Liver (tissue), 8 donors: ENCODE measurements at regions not wholly inside any gene's neighbourhood (a gene's known extent, or its start where the extent isn't known, plus 50 kb on each side); places are given as distances from the start of the nearest gene placed in this dataset.

Experiments used
- DNase-seq: peaks from one replicate; pipeline ENCODE4 v3.0.0-alpha.2; 2017; ENCODE audit warnings: low spot score
- H3K27ac ChIP-seq, 2 donors: one replicate each; pipeline ENCODE4 v1.7.0; 2013; ENCODE audit warnings: inconsistent platforms in 2 of 2, low read length in 2 of 2, control low read depth in 1 of 2, low read depth in 1 of 2, mild to moderate bottlenecking in 1 of 2
- H3K27me3 ChIP-seq, 4 donors: one replicate each; pipeline versions ENCODE4 v1.6.1 to v1.7.0; 2013; ENCODE audit warnings: low read length in 3 of 4, inconsistent platforms in 1 of 4, mild to moderate bottlenecking in 1 of 4, moderate library complexity in 1 of 4; ENCODE audit not compliant: control insufficient read depth in 4 of 4, insufficient read depth in 4 of 4
- H3K36me3 ChIP-seq, 4 donors: one replicate each; pipeline versions ENCODE4 v1.6.1 to v1.7.0; 2013; ENCODE audit warnings: low read length in 3 of 4, mild to moderate bottlenecking in 3 of 4, low read depth in 1 of 4, moderate library complexity in 1 of 4; ENCODE audit not compliant: control insufficient read depth in 4 of 4, insufficient read depth in 3 of 4
- H3K4me1 ChIP-seq, 4 donors: one replicate each; pipeline versions ENCODE4 v1.6.1 to v1.7.0; 2013; ENCODE audit warnings: low read length in 3 of 4, mild to moderate bottlenecking in 3 of 4, moderate library complexity in 1 of 4; ENCODE audit not compliant: control insufficient read depth in 4 of 4, insufficient read depth in 4 of 4
- H3K4me3 ChIP-seq, 3 donors: one replicate each; pipeline versions ENCODE4 v1.6.1 to v1.7.0; 2013; ENCODE audit warnings: low read length in 3 of 3, control low read depth in 1 of 3, low read depth in 1 of 3, mild to moderate bottlenecking in 1 of 3
- H3K9ac ChIP-seq, 2 donors: one replicate each; pipeline ENCODE4 v1.7.0; 2013; ENCODE audit warnings: low read length in 2 of 2, mild to moderate bottlenecking in 2 of 2, moderate library complexity in 2 of 2, control low read depth in 1 of 2, low read depth in 1 of 2
- H3K9me3 ChIP-seq, 4 donors: one replicate each; pipeline versions ENCODE4 v1.6.1 to v1.7.0; 2013; ENCODE audit warnings: low read length in 3 of 4; ENCODE audit not compliant: control insufficient read depth in 4 of 4
- ATF3 ChIP-seq: IDR thresholded peaks from 2 replicates; pipeline ENCODE4 v1.6.1; 2016; ENCODE audit warnings: antibody characterized with exemption
- FOXA2 ChIP-seq: IDR thresholded peaks from 2 replicates; pipeline ENCODE4 v1.6.1; 2016; ENCODE audit warnings: antibody characterized with exemption
- JUND ChIP-seq, 2 donors: IDR thresholded peaks; 2 replicates each; pipeline ENCODE4 v1.6.1; 2016; ENCODE audit warnings: antibody characterized with exemption in 2 of 2
- NR2F2 ChIP-seq: IDR thresholded peaks from 2 replicates; pipeline ENCODE4 v1.6.1; 2016; ENCODE audit warnings: antibody characterized with exemption
- RAD21 ChIP-seq, 2 donors: IDR thresholded peaks; 2 replicates each; pipeline ENCODE4 v1.6.1; 2016; ENCODE audit warnings: antibody characterized with exemption in 2 of 2, mild to moderate bottlenecking in 2 of 2
- RXRA ChIP-seq, 2 donors: IDR thresholded peaks; 2 replicates each; pipeline ENCODE4 v1.6.1; 2017 to 2018; ENCODE audit warnings: antibody characterized with exemption in 2 of 2, mild to moderate bottlenecking in 1 of 2
- SP1 ChIP-seq: IDR thresholded peaks from 2 replicates; pipeline ENCODE4 v1.6.1; 2018; ENCODE audit warnings: antibody characterized with exemption, mild to moderate bottlenecking
- YY1 ChIP-seq: IDR thresholded peaks from 2 replicates; pipeline ENCODE4 v1.6.1; 2016; ENCODE audit warnings: antibody characterized with exemption, mild to moderate bottlenecking
- WGBS: extraction: QIAGEN DNeasy Blood & Tissue Kit; methylation state at CpG from one replicate; pipeline ENCODE4 v1.1.7; 2013; 5-methylcytosine and 5-hydroxymethylcytosine counted together
- TF ChIP-seq, protein P1 (sequence below): IDR thresholded peaks from 2 replicates; pipeline ENCODE4 v1.6.1; 2016; ENCODE audit warnings: antibody characterized with exemption, mild to moderate bottlenecking
- TF ChIP-seq, protein P2 (sequence below): fragments of 150-350 bp; IDR thresholded peaks from 2 replicates; pipeline ENCODE4 v1.5.1; 2017; ENCODE audit warnings: improper control_type of control experiment, low read depth, low read length; ENCODE audit not compliant: missing input control
- TF ChIP-seq, protein P3 (sequence below): IDR thresholded peaks from 2 replicates; pipeline ENCODE4 v1.6.1; 2016; ENCODE audit warnings: antibody characterized with exemption
- donor health status: healthy.
- donor health status: healthy.
- donor health status: healthy.
- donor health status: healthy.
- donor health status: healthy.

- H3K27ac ChIP-seq, result no peak overlapping the region
- H3K4me3 ChIP-seq, result no peak overlapping the region
- 87% methylated on average over 2 of the region's 2 CpGs for WGBS
- TF ChIP-seq RAD21 (IDR thresholded peaks at IDR 0.05) (no peak), NR2F2 (no peak)
- TF ChIP-seq, protein P1, sequence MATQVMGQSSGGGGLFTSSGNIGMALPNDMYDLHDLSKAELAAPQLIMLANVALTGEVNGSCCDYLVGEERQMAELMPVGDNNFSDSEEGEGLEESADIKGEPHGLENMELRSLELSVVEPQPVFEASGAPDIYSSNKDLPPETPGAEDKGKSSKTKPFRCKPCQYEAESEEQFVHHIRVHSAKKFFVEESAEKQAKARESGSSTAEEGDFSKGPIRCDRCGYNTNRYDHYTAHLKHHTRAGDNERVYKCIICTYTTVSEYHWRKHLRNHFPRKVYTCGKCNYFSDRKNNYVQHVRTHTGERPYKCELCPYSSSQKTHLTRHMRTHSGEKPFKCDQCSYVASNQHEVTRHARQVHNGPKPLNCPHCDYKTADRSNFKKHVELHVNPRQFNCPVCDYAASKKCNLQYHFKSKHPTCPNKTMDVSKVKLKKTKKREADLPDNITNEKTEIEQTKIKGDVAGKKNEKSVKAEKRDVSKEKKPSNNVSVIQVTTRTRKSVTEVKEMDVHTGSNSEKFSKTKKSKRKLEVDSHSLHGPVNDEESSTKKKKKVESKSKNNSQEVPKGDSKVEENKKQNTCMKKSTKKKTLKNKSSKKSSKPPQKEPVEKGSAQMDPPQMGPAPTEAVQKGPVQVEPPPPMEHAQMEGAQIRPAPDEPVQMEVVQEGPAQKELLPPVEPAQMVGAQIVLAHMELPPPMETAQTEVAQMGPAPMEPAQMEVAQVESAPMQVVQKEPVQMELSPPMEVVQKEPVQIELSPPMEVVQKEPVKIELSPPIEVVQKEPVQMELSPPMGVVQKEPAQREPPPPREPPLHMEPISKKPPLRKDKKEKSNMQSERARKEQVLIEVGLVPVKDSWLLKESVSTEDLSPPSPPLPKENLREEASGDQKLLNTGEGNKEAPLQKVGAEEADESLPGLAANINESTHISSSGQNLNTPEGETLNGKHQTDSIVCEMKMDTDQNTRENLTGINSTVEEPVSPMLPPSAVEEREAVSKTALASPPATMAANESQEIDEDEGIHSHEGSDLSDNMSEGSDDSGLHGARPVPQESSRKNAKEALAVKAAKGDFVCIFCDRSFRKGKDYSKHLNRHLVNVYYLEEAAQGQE, result no peak
- H3K36me3 ChIP-seq, result no peaks in the 10 kb centered on the region
- H3K9ac ChIP-seq, result no peak overlapping the region
- no peaks in the 10 kb centered on the region for H3K27me3 ChIP-seq
- no peak for DNase-seq
- H3K9me3 ChIP-seq, result no peaks in the 10 kb centered on the region
- H3K4me1 ChIP-seq, result no peaks in the 10 kb centered on the region
Observed at GRCh38 chr3:20334842-20335241, 148.8 kb upstream of the SGO1 start.

GRCh38 chr3:20327889-20328288 lies 141.9 kb upstream of the SGO1 start:
- H3K27me3 ChIP-seq, result no peaks in the 10 kb centered on the region
- no peak overlapping the region for H3K27ac ChIP-seq
- no peaks in the 10 kb centered on the region for H3K36me3 ChIP-seq
- TF ChIP-seq JUND (IDR thresholded peaks at IDR 0.05) (no peak), ATF3 (no peak), RXRA (IDR thresholded peaks at IDR 0.05) (no peak), SP1 (no peak), YY1 (no peak), FOXA2 (no peak)
- TF ChIP-seq, protein P2, sequence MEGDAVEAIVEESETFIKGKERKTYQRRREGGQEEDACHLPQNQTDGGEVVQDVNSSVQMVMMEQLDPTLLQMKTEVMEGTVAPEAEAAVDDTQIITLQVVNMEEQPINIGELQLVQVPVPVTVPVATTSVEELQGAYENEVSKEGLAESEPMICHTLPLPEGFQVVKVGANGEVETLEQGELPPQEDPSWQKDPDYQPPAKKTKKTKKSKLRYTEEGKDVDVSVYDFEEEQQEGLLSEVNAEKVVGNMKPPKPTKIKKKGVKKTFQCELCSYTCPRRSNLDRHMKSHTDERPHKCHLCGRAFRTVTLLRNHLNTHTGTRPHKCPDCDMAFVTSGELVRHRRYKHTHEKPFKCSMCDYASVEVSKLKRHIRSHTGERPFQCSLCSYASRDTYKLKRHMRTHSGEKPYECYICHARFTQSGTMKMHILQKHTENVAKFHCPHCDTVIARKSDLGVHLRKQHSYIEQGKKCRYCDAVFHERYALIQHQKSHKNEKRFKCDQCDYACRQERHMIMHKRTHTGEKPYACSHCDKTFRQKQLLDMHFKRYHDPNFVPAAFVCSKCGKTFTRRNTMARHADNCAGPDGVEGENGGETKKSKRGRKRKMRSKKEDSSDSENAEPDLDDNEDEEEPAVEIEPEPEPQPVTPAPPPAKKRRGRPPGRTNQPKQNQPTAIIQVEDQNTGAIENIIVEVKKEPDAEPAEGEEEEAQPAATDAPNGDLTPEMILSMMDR, result no peak
- TF ChIP-seq, protein P1, result no peak
- TF ChIP-seq, protein P3, sequence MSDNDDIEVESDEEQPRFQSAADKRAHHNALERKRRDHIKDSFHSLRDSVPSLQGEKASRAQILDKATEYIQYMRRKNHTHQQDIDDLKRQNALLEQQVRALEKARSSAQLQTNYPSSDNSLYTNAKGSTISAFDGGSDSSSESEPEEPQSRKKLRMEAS, result no peak
- WGBS, result 92% methylated on average over 1 of the region's 1 CpG
- H3K4me1 ChIP-seq, result no peaks in the 10 kb centered on the region
- H3K9me3 ChIP-seq, result no peaks in the 10 kb centered on the region
- DNase-seq, result no peak
- H3K4me3 ChIP-seq, result no peak overlapping the region
- H3K9ac ChIP-seq, result no peak overlapping the region
